Astrocyte (in vitro differentiated cells and primary cell): ENCODE measurements at regions not wholly inside any gene's neighbourhood (a gene's known extent, or its start where the extent isn't known, plus 50 kb on each side); places are given as distances from the start of the nearest gene placed in this dataset.

ENCODE experiments used
- DNase-seq: peaks from one replicate; pipeline ENCODE4 v3.0.0-alpha.2; 2010; ENCODE audit warnings: low read depth
- FAIRE-seq: peaks from 2 replicates; lab custom pipeline; 2011; peaks lifted over from hg19 to GRCh38; lab: Jason Lieb, UNC
- H2AFZ ChIP-seq: 2 replicates; pipeline ENCODE4 v1.6.0; 2012; ENCODE audit warnings: low read depth, low read length, inconsistent platforms
- H3K27ac ChIP-seq: 2 replicates; pipeline ENCODE4 v1.5.1; 2011; ENCODE audit warnings: low read depth, low read length, inconsistent platforms
- H3K27me3 ChIP-seq: 2 replicates; pipeline ENCODE4 v1.6.0; 2011; ENCODE audit warnings: low read length, inconsistent platforms; ENCODE audit not compliant: insufficient read depth
- H3K36me3 ChIP-seq: 2 replicates; pipeline ENCODE4 v1.5.1; 2011; ENCODE audit warnings: low read length, inconsistent platforms; ENCODE audit not compliant: insufficient read depth
- H3K4me1 ChIP-seq: 2 replicates; pipeline ENCODE4 v1.5.1; 2011; ENCODE audit warnings: low read length, inconsistent platforms; ENCODE audit not compliant: insufficient read depth
- H3K4me2 ChIP-seq: 2 replicates; pipeline ENCODE4 v1.6.0; 2012; ENCODE audit warnings: low read length, inconsistent platforms
- H3K4me3 ChIP-seq: 2 replicates; pipeline ENCODE4 v1.5.1; 2011; ENCODE audit warnings: low read depth, mild to moderate bottlenecking, low read length, inconsistent platforms; ENCODE audit not compliant: insufficient read depth
- H3K79me2 ChIP-seq: 2 replicates; pipeline ENCODE4 v1.6.0; 2012; ENCODE audit warnings: mild to moderate bottlenecking, low read length, inconsistent platforms; ENCODE audit not compliant: insufficient read depth
- H3K9ac ChIP-seq: 2 replicates; pipeline ENCODE4 v1.6.0; 2012; ENCODE audit warnings: mild to moderate bottlenecking, low read length, inconsistent platforms
- H3K9me3 ChIP-seq: 2 replicates; pipeline ENCODE4 v1.5.1; 2012; ENCODE audit warnings: low read depth, mild to moderate bottlenecking, low read length, inconsistent platforms; ENCODE audit not compliant: insufficient read depth
- H4K20me1 ChIP-seq: 2 replicates; pipeline ENCODE4 v1.6.0; 2012; ENCODE audit warnings: low read length, inconsistent platforms; ENCODE audit not compliant: insufficient read depth
- H3K27ac Mint-ChIP-seq: one replicate; pipeline ENCODE4 v1.8.0; 2021; ENCODE audit warnings: mild to moderate bottlenecking, mixed read lengths; ENCODE audit not compliant: unreplicated experiment
- H3K27me3 Mint-ChIP-seq: one replicate; pipeline ENCODE4 v1.8.0; 2021; ENCODE audit warnings: low read depth, mixed read lengths; ENCODE audit not compliant: unreplicated experiment
- H3K36me3 Mint-ChIP-seq: one replicate; pipeline ENCODE4 v1.8.0; 2021; ENCODE audit warnings: low read depth, mixed read lengths; ENCODE audit not compliant: unreplicated experiment
- H3K4me1 Mint-ChIP-seq: one replicate; pipeline ENCODE4 v1.8.0; 2021; ENCODE audit warnings: low read depth, mixed read lengths; ENCODE audit not compliant: unreplicated experiment
- H3K4me3 Mint-ChIP-seq: one replicate; pipeline ENCODE4 v1.8.0; 2021; ENCODE audit warnings: mild to moderate bottlenecking, moderate library complexity, mixed read lengths; ENCODE audit not compliant: unreplicated experiment
- H3K9me3 Mint-ChIP-seq: one replicate; pipeline ENCODE4 v1.8.0; 2021; ENCODE audit warnings: mild to moderate bottlenecking, mixed read lengths; ENCODE audit not compliant: unreplicated experiment
- EZH2 ChIP-seq: IDR thresholded peaks from 2 replicates; pipeline ENCODE4 v1.6.1; 2012; ENCODE audit warnings: mild to moderate bottlenecking, low read length, inconsistent platforms; ENCODE audit not compliant: insufficient read depth
- TF ChIP-seq, protein P1 (sequence below): IDR thresholded peaks from 2 replicates; pipeline ENCODE4 v1.5.1; 2011; ENCODE audit warnings: low read depth, mild to moderate bottlenecking, inconsistent platforms, low read length, moderate library complexity; ENCODE audit not compliant: insufficient read depth

DNA sequence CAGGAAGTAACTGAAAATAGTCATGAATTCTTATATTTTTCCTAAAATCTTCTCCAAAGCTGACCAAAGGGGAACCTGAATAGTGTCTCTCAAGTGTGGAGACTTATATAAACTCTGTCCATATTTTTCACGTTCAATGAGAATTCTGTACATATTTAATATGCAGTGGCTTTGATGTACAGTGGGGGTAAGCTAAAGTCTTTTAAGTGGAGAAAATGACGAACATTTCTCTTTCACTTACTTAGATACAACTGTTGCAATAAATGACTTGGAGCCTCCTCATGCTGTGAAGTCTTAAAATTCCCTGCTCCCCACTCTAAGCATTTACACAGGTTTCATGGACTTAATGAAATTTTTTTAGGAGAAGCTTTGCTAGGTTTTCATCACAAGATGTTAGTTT, 1196.7 kb downstream of the EFNB2 start:
- no peak overlapping the region for H3K4me3 Mint-ChIP-seq
- H3K27ac Mint-ChIP-seq: no peak overlapping the region
- FAIRE-seq: no peak
- peaks cover 28% of the 10 kb centered on the region for H3K4me1 Mint-ChIP-seq
- H4K20me1 ChIP-seq: no peaks in the 10 kb centered on the region
- no peak overlapping the region for H2AFZ ChIP-seq
- H3K4me3 ChIP-seq: no peak overlapping the region
- no peaks in the 10 kb centered on the region for H3K36me3 ChIP-seq
- no peaks in the 10 kb centered on the region for H3K27me3 ChIP-seq
- H3K36me3 Mint-ChIP-seq: no peaks in the 10 kb centered on the region
- H3K4me1 ChIP-seq: peaks cover 23% of the 10 kb centered on the region
- no peaks in the 10 kb centered on the region for H3K9me3 ChIP-seq
- TF ChIP-seq EZH2: no peak
- TF ChIP-seq, protein P1, sequence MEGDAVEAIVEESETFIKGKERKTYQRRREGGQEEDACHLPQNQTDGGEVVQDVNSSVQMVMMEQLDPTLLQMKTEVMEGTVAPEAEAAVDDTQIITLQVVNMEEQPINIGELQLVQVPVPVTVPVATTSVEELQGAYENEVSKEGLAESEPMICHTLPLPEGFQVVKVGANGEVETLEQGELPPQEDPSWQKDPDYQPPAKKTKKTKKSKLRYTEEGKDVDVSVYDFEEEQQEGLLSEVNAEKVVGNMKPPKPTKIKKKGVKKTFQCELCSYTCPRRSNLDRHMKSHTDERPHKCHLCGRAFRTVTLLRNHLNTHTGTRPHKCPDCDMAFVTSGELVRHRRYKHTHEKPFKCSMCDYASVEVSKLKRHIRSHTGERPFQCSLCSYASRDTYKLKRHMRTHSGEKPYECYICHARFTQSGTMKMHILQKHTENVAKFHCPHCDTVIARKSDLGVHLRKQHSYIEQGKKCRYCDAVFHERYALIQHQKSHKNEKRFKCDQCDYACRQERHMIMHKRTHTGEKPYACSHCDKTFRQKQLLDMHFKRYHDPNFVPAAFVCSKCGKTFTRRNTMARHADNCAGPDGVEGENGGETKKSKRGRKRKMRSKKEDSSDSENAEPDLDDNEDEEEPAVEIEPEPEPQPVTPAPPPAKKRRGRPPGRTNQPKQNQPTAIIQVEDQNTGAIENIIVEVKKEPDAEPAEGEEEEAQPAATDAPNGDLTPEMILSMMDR: no peak
- H3K4me2 ChIP-seq: no peak overlapping the region
- H3K79me2 ChIP-seq: no peaks in the 10 kb centered on the region
- H3K9me3 Mint-ChIP-seq: peaks cover 7% of the 10 kb centered on the region
- DNase-seq: no peak
- H3K27ac ChIP-seq: no peak overlapping the region
- peaks cover 2% of the 10 kb centered on the region for H3K27me3 Mint-ChIP-seq
- no peak overlapping the region for H3K9ac ChIP-seq

DNA sequence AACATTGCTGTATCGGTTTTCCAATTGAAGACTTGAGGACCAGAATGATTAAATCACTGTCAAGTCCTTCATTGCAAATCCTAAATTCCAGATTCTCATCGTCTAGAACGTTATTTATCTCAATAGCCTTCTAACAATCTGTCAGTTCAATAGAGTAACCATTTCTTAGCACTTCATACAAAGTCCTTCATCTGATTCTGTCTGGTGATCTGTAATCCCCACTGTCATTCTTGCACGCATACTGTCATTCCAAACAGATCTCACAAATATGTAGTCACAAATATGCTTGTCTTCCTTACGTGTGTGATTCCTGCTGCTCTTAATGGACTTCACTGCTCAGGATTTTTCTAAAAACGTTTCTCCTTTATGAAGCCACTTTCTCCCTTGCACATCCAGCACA, 1197.5 kb downstream of the EFNB2 start:
- no peak overlapping the region for H3K4me3 ChIP-seq
- no peaks in the 10 kb centered on the region for H3K27me3 ChIP-seq
- Mint-ChIP-seq H3K4me3 (no peak overlapping the region), H3K36me3 (no peaks in the 10 kb centered on the region), H3K27ac (no peak overlapping the region), H3K27me3 (peaks cover 2% of the 10 kb centered on the region), H3K4me1 (peaks cover 31% of the 10 kb centered on the region), H3K9me3 (peaks cover 7% of the 10 kb centered on the region)
- no peaks in the 10 kb centered on the region for H4K20me1 ChIP-seq
- H3K79me2 ChIP-seq: no peaks in the 10 kb centered on the region
- H3K9ac ChIP-seq: no peak overlapping the region
- FAIRE-seq (no peak), DNase-seq (no peak)
- no peak overlapping the region for H2AFZ ChIP-seq
- peaks cover 21% of the 10 kb centered on the region for H3K4me1 ChIP-seq
- no peak overlapping the region for H3K4me2 ChIP-seq
- no peak overlapping the region for H3K27ac ChIP-seq
- TF ChIP-seq, protein P1: no peak
- TF ChIP-seq EZH2: no peak
- H3K9me3 ChIP-seq: no peaks in the 10 kb centered on the region
- no peaks in the 10 kb centered on the region for H3K36me3 ChIP-seq

DNA sequence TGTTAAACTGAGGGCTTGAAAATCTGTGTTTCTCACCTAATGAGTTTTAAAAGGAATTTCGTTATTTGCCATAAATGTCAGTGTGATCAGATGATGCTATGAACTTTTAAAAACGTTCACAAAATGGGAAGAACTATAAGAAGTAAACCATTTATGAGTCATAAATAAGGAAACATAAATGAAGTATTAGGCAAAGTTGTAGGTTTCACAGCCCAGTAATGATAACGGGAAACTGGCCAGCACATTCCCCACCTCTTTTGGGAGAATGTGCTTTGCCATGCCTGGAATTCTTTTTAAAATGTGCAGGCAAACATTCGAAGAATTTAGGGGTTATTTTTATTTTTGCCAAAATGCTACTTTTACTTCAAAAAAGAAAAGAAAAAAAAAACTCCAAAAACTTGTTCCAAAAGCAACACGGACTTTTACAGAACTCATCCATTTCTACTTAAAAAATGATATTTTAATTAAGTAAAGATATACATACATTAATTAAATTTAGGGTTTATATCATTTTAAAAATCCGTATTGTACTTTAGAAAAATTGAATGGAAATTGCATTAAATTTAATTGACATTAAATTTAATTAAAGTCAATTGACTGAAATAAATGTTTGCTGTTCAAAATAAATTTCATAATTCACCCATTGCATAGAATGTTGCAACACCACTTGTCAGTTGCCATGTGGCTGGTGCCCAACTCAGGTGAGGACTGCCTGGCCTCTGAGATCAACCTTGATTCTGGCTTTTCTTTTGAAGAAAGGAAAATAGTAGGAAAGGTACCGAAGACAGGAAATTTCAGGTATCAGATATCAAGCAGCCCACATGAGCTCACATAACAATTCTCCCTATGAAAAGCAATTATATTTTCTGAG, 1198.5 kb downstream of the EFNB2 start:
- no peak overlapping the region for H3K4me3 ChIP-seq
- no peak overlapping the region for H3K4me2 ChIP-seq
- no peak overlapping the region for H2AFZ ChIP-seq
- no peaks in the 10 kb centered on the region for H3K36me3 ChIP-seq
- Mint-ChIP-seq H3K4me3 (no peak overlapping the region), H3K4me1 (peaks cover 31% of the 10 kb centered on the region), H3K27me3 (peaks cover 2% of the 10 kb centered on the region), H3K36me3 (no peaks in the 10 kb centered on the region), H3K9me3 (peaks cover 7% of the 10 kb centered on the region), H3K27ac (no peak overlapping the region)
- H3K27ac ChIP-seq: no peak overlapping the region
- H3K4me1 ChIP-seq: peaks cover 20% of the 10 kb centered on the region
- H3K79me2 ChIP-seq: no peaks in the 10 kb centered on the region
- peak; percentile 55 for DNase-seq
- FAIRE-seq: no peak
- H3K27me3 ChIP-seq: no peaks in the 10 kb centered on the region
- no peaks in the 10 kb centered on the region for H3K9me3 ChIP-seq
- TF ChIP-seq EZH2: no peak
- TF ChIP-seq, protein P1: no peak
- no peaks in the 10 kb centered on the region for H4K20me1 ChIP-seq
- no peak overlapping the region for H3K9ac ChIP-seq
